ENCODE measurements at regions not wholly inside any gene's neighbourhood (a gene's known extent, or its start where the extent isn't known, plus 50 kb on each side); places are given as distances from the start of the nearest gene placed in this dataset.
"Not testable (repeated sequence)": the region's sequence is repeated elsewhere in the genome, so short reads cannot be mapped to it uniquely, and the experiment has no call there.

DNA sequence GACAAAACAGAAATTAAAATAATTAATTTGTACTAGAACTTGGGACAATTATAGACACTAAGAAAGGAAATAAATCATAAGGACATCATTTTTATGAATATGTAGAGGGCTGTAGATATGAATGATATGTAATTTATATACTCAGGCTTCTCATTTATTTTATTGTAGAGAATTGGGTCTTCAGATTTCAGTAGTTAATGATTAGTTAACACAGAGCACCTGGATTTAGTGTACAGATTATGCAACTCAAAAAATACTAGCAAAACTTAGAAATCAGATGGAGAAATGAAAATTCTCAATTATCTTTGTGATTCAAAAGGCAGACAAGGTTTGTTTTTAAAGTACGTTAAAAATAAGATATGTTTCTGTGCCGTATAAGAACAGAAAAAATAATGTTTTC, 1311.7 kb upstream of the SLC39A10 start:
- no peak for DNase-seq (ENCODE audit: extremely low read depth, low read depth)

DNA sequence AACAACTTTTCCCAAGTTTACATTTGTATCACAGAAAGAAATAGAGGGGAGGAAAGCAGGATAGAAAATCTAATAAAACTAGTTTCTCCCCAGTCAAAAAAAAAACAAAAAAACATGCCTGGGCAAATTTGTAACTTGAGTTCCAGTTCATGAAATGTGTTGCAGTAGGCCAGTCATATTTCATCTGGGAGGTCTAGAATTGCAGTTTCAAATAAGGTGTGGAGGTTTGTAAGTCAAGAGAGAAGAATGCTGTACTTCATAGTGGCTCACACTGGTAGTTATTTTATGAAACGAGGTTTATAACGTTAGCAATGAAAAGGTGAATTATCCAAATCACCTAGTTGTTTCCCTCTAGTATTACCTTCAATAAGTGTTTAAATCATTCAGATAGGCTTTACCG, 1313.9 kb upstream of the SLC39A10 start:
- DNase-seq (ENCODE audit: extremely low read depth, low read depth), result no peak

DNA sequence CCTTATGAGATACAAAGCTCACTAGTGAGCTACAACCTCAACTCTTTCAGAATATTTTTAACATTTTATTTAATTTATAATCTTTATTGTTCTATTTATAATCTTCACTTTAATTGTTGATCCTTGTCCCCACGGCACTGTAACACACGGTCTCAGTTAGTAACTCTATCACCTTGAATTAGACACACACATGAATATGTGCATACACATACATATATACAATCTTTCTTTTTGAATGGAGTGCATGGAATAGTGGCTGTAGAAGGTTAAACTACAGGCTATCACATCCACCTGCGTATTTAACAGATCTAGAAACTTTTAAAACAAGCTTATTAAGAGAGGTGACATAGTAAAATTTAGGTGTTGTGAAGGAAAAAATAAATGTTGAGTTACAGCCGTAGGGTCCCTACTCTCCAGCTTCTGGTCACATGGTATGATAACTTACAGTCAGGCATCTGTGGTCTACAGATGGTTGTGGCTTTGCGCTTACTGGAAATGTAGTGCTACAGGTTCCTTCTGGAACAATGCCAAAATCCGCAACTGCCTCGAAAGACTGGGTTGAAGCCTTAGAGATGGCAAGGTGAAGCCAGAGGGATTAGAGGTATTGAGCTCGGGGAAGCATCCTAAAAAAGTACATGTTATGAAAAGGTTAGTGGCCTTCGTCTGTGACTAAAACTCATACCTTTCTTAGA, 1324.1 kb upstream of the SLC39A10 start:
- no peak for DNase-seq (ENCODE audit: extremely low read depth, low read depth)

DNA sequence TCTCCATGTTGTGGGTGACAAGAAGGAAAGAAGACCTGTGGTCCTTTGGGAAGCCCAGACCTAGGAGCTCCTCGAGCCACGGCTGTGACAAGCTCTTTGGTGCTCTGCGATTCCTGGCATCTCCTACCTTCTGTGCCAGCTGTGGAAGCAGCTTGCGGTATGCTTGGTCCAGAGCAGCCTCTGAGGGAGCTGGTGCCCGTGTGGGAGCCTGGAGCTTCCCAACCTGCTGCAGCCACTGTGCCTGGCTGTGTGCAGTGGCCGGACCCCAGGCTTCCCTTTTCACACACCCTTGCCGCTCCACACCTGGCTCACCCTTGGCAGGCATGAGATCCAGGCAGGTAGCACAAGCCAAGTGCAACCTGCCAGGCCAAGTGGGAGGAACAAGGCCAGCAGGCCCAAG, 1328.6 kb upstream of the SLC39A10 start:
- no peak for DNase-seq (ENCODE audit: extremely low read depth, low read depth)

DNA sequence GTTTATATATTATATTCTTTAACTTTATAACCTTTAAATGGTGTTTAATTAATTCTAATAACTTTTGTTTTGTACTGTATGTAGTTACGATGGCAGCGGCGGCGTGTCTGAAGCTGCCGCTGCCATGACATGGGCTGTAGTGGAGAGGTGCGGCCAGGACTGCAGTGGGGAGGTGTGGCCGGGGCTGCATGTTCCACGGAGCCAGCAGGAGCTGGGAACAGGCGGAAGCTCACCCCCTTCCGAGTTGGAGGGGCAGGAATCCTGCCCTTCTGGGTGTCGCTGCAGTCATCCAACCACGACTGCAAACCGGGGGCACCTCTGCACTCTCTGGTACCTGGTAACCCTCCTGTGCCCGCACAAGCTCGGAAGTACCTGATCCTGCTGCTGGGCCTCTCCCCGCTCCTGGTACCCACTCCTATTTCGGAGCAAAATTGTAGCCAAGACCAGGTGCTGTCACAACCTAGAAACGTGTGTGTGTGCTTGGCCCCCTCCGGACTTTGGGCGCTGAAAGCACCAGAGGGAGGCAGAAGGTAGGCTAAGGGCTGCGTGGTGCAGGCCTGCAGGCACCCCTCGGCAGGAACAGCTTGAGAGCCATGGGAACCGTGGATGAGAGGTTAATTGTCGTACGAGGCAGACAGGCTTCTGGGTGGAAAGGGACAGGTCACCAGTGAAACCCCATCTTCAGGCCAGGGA, 1329.7 kb upstream of the SLC39A10 start:
- no peak for DNase-seq (ENCODE audit: extremely low read depth, low read depth)

DNA sequence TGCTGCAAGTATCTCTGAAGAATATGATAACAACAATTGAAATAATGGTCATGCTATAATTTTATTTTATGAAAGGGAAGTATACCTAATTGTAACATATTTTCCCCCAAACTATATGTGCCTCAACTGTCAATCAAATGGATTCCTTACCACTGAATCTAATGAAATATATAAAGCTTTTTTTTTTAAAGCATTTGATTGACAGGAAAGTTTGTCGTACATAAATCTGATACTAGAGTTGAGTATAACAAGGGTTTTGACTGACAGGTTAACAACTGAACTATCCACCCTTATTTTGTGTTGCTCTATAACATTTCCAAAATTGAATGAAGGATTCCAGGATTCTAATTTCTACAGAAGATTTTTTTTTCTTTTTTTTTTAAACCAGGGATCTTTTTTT, 1333.3 kb upstream of the SLC39A10 start:
- DNase-seq (ENCODE audit: extremely low read depth, low read depth), result no peak

DNA sequence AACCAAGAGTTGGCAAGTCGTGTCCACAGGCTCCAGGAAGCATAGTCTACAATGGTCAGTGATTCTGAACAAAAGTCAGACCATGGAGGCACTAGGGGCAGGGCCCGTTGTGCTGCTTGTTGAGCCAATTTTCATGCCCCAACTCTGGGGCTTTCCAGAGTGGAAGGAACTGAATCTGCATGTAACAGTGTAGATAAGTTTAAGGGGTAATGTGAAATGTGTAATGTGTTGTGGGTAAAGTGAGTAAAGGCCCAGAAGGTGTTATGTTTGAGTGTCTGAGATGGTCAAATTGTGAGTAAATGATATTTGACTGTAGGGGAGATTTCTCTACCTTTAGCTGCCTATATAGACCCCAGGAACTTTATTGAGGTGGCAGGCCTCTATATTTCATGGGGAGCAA, 1336.5 kb upstream of the SLC39A10 start:
- DNase-seq (ENCODE audit: extremely low read depth, low read depth), result no peak

DNA sequence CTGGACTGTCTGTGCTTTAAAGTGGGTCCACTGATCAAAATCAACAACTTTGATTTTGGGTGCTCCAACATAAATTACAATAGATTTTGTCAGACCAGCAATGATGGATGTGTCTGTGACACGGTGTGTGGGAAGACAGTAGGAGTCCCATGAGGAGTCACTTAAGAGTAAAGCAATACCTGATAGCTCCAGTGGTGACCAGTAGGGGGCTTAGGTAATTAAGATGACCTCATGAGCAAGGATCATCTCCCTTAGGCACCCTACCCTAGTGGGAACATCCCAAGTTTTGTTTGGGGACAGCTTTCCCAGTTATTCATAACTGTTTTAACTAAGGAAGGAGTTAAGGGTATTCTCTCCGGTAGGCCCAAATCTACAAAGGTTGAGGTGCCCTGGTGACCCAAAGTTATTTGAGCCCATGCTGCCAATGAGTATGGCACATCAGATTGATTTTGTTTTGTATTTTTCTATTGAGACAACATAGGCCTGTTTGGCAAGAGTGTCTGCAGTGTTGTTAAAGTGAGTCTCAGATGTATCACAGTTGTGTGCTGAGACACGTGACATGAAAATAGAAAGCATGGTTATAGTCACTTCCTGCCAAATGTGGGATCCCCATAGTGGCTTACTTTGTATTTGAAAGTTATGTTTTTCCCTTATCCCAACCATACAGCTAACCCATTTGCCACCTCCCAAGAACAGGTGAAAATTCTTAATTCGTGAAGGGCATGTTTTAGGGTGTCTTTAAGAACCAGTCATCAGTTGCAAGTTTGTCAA, 1337.6 kb upstream of the SLC39A10 start:
- no peak for DNase-seq (ENCODE audit: extremely low read depth, low read depth)

DNA sequence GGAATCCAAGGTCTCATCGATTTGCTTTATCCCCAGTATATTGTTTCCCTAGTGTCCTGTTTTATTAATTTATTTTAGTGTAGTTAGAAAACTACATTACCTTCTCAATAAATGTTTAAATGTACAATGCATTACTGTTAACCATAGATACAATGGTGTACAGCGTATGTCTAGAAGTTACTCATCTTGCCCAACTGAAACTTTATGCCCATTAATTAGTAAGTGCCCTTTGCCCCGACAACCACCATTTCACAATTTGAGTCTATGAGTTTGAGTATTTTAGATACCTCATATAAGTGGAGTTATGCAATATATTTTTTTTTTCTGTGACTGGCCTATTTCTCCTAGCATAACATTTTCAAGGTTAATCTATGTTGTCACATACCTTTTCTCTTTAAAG, 1343.0 kb upstream of the SLC39A10 start:
- no peak for DNase-seq (ENCODE audit: extremely low read depth, low read depth)

DNA sequence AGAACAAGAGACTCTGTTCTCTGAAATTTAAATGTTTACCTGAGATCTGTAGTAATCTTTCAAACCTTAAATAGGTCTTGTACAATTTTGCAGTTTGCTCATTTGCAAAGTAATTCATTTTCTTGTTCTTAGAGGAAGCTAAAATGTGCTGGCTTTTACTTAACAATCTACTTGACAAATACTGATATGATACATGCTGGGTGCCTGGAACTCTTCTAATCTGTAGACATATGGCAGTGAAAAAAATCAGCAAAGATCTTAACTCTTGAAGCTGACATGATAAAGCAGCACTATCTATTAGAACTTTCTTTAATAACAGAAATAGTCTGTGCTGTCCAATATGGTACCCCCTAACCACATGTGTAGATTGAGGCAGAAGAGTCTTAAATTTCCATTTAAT, 1352.8 kb upstream of the SLC39A10 start:
- DNase-seq (ENCODE audit: extremely low read depth, low read depth), result no peak

DNA sequence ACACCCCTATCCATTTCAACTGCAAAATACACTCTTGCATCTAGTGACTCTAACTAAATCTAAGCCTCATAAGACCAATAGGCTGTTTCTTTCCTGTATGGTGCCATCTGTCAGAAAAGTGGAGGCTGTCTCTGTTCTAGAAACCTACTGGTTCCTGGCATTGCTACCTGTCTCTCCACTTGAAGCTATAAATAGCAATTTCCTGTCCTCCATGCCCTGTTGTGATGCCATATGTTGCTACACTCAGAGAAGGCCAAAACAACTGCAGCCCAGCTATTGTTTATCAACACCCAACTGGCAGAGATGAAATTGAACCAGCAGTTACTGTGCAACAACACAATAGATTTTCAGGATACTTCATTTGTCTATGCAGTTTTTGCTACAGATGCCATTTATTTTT, 1355.1 kb upstream of the SLC39A10 start:
- no peak for DNase-seq (ENCODE audit: extremely low read depth, low read depth)

DNA sequence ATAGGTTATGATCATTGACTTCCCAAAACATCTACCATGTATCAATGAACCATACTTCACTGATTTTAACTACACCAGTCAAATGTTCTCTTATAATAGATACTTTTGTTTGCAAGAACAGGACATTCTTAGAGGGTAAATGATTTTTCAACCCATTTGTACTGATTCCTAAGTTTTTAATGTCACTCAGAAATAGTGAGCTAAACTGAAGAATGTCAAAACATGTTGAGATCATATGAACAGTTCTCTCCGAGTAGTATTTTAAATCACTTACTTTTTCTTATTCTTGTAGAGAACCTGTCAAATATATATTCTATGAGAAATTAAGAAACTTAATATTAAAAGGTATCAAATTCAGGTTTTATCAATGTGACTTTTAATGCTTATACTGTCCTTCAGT, 1362.9 kb upstream of the SLC39A10 start:
- DNase-seq (ENCODE audit: extremely low read depth, low read depth), result no peak

DNA sequence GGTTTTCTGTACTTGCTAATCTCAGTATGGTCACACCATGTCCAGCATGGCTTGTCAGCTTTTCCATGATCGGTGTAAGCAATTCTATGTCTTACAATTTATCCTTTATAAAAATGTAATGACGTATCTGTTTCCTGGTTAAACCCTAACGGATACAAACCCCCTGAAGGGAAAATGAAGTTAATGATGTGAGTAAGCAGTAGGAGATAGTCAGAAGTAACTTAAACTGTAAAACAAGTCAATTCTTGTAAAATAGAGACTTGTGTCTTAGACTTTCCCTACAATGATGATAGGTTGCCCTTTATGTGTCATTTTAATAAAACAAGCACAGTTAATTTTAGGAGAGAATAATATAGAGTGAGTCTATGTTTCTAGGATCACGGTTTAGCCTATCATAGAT, 1365.9 kb upstream of the SLC39A10 start:
- no peak for DNase-seq (ENCODE audit: extremely low read depth, low read depth)

DNA sequence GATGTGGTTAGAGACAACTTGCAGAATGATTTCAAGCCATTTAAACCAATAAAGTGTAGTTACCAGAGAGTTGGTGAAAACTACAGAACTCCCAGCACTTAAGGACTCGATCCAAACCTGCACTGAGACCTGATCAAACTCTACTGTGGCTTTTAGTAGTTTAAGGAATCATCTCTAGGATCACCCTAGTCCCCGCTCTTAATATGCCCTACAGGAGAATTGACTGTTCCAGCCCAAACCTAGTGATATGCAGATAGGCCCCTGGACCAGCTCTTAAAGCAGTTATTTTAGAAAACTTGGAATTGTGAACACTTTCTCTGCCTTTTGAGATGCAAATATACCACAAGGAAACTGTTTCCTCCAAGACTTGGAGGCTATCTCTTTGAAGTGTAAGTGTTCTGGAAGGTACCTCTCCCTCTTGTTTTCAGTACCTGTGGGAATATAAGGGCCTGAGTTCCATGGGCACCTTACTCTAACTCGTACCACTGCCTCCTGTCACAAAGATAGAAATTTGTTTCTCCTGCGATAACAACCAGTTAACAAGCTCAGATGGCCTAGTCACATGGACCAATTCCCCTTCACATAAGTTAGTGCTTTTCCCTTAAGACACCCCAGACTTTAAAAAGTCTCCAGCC, 1367.2 kb upstream of the SLC39A10 start:
- DNase-seq (ENCODE audit: extremely low read depth, low read depth), result no peak

DNA sequence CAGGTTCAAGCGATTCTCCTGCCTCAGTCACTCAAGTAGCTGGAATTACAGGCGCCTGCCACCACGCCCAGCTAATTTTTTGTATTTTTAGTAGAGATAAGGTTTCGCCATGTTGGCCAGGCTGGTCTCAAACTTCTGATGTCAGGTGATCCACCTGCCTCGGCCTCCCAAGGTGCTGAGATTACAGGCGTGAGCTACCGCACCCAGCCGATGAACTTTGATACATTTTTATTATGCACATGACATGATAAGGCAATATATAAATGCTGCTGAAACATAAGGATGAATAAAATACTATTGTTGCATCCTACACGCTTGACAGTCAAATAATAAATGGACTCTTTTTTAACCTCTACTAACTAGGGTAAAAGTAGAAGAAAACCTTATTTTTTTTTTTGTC, 1380.4 kb upstream of the SLC39A10 start:
- DNase-seq (ENCODE audit: extremely low read depth, low read depth), result not testable (repeated sequence)

DNA sequence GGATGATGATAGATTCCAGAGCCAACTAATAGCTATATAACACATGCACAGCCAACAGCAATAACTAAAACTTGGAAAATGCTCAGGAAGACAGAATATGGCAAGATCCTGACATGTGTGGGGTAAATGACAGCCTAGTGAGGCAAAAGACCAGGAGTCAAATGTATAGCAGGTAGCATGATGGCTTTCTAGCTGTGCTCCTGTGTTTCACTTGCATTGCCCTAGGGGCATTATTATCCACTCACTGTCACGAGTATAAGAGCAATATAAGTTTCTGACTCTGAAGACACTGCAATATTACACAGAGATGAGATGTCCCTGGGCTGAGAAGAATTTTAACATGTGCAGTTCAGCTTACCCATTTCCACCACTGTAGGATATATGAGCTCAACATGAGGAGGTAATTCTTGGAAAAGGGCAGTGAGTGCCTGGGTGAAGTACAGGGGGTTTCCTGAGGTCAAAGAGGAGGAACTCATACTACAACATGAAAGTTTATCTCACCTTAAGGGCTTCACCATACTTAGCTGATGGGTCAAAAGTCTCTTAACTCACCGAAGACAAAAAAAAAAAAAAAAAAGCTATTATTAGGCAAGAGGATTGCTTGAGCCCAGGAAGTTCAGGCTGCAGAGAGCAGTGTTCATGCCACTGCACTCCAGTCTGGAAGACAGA, 1385.6 kb upstream of the SLC39A10 start:
- no peak for DNase-seq (ENCODE audit: extremely low read depth, low read depth)

DNA sequence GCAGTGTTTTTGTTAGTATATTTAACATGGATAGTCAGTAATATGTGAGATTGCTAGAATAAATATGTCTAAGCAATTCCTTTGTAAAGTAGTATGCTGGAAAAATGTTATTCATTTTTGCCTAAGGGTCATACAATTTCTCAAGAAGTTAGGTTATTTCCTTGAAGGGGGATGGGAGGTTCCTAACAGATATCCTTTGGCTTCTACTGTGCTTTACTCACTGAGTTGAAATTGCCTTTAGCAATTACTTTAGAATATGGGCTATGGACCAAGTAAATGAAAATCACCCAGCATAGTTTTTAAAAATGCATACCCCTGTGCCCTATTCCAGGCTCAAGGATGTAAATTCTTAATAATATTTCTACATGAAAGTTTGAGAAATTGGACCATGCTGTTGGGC, 1386.4 kb upstream of the SLC39A10 start:
- DNase-seq (ENCODE audit: extremely low read depth, low read depth), result no peak

DNA sequence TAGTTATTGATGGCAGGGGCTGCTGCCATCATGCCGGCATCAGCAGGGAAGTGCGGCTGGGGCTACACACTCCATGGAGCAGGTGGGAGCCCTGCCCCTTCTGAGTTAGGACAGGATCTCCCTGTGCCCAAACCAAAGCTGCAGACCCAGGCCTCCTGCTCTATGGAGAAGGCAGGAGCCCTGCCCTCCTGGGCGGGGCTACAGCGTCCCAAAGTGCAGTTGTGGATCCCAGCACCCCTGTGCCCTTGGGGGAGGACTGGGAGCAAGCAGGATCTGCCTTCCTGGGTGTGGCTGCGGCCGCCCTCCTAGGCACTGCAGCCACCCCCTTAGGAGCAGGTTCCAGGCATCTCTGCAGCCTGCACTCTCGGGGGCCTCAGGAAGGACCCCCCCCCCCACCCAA, 1392.4 kb upstream of the SLC39A10 start:
- DNase-seq (ENCODE audit: extremely low read depth, low read depth), result no peak

DNA sequence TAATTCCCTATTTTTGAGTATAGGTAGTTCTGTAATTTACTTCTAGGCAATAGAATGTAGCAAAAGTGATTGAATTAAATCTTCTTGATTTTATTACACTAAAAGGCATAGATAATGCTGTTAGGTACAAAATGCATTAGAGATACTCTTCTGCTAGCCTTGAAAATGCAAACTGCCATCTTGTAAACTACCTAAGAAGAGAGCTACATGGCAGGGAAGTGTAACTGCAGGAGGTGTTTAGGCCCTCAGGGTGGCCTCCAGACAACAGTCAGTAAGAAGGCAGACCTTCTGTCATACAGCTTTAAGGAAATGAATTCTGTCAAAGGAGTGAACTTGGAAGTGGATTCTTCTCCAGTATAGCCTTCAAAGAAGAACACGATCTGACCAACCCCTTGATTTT, 1396.8 kb upstream of the SLC39A10 start:
- DNase-seq (ENCODE audit: extremely low read depth, low read depth), result no peak

DNA sequence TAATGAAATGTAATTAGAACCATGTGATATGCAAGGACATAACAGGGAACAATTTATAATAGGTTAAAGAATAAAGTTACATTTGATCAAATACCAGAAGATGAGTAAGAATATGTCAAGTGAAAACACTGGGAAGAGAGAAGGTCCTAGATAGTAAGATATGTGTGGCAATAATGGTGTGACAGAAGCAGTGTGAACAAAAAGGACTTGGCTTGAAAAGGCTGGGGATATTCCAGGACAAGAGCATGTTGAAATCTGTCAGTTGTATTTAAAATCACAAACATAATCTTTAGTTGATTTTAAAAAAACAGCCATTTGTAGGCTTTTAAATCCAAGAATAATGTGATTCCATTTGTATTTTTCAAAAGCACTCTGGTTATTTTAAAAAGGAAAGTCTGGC, 1399.9 kb upstream of the SLC39A10 start:
- no peak for DNase-seq (ENCODE audit: extremely low read depth, low read depth)

Measured in NCI-H460 (cell line).